ENCODE measurements at regions not wholly inside any gene's neighbourhood (a gene's known extent, or its start where the extent isn't known, plus 50 kb on each side); places are given as distances from the start of the nearest gene placed in this dataset.
A peak's percentile ranks its signal among the peaks of the same experiment; 100 is the strongest.

DNA sequence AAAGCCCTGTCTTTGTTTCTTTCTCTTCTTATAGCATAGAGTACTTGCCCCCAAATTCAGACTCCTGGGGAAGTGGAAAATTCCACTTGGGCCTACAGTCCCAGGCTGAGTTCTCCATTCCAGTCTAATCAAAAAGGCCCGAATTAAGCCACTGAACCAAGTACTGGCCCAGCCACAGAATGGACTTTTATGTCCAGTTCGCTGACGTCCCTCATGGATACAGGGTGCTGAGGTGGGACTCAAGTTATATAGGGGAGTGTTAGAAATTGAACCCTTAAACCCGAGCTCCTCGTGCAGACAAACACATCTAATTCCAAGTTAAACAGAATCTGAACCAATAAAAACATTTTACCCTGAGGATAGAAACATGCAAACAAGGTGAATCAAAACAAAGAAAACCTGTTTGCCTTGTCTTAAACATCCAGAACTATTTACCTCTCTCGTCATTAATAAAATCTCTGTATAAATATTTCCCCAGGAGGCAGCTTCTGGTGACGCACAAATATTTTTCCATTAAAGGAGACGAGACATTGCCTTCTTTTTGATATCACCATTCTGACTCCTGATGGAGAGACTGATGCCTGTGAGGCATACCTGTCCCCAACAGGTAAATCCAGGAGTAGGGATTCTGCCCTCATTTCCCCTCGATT is 136.8 kb upstream of the ARL4C start:
- H3K4me1 ChIP-seq (ENCODE audit: insufficient read depth, low read length), result peaks cover 27% of the 10 kb centered on the region

DNA sequence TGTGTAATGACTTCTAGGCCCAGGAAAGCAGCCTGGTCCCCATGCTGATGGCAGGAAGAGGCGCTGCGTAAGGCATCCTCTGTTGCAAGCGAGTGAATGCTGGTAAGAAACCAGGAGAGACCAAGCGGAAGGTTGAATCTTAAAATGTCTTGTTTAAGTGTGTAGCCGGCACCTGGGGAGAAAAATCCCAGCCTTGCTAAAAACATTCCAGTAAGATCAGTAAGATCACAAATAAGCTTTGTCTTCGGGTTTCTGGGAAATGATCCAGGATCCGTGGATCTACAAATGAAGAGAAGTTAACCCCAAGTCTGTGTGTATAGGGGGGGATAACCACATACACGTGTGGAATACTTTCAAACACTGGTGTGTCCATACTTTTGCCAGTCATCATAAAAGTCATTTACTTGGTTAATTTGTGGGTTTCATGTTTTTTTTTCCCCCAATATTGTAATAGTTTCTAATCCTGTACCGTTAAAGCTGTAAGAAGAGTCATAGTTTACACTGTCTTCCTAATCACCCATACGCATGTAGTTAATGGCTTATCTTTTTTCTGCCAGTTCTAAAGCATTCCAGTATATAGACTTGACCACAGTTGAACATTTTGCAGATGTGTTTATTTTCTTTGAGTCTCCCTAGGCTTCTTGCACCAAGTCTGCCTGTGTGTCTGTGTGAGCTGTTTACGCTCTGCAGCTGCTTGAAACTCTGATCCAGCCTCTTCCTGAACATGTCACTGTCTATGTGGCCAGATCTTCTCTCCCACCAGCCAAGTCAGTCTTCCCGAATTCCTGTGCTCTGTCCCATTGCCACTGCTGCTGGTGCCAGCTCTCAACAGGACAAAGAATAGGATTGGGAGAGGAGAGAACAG is 135.9 kb upstream of the ARL4C start:
- H3K36me3 ChIP-seq (ENCODE audit: insufficient read depth, low read depth, low read length), result no peaks in the 10 kb centered on the region
- H3K9ac ChIP-seq (ENCODE audit: low read depth, low read length), result peak overlapping the region; percentile 63; the same call in 1 of the 2 replicates
- H3K27ac ChIP-seq (ENCODE audit: low read length), result peak overlapping the region; percentile 84
- H3K4me1 ChIP-seq (ENCODE audit: insufficient read depth, low read length), result peaks cover 27% of the 10 kb centered on the region
- peak overlapping the region; percentile 23; the same call in 1 of the 2 replicates for H3K4me3 ChIP-seq (ENCODE audit: low read length)
- no peaks in the 10 kb centered on the region for H3K27me3 ChIP-seq (ENCODE audit: insufficient read depth, low read length)
- H3K9me3 ChIP-seq (ENCODE audit: insufficient read depth, low read depth, low read length), result peaks cover 4% of the 10 kb centered on the region; the same call in 1 of the 2 replicates

More for the DNA sequence above, 136.8 kb upstream of the ARL4C start:
- peaks cover 4% of the 10 kb centered on the region; the same call in 1 of the 2 replicates for H3K9me3 ChIP-seq (ENCODE audit: insufficient read depth, low read depth, low read length)
- no peak overlapping the region; the same call in 1 of the 2 replicates for H3K9ac ChIP-seq (ENCODE audit: low read depth, low read length)
- H3K27ac ChIP-seq (ENCODE audit: low read length), result no peak overlapping the region
- no peak overlapping the region for H3K4me3 ChIP-seq (ENCODE audit: low read length)
- no peaks in the 10 kb centered on the region for H3K27me3 ChIP-seq (ENCODE audit: insufficient read depth, low read length)
- H3K36me3 ChIP-seq (ENCODE audit: insufficient read depth, low read depth, low read length), result no peaks in the 10 kb centered on the region

DNA sequence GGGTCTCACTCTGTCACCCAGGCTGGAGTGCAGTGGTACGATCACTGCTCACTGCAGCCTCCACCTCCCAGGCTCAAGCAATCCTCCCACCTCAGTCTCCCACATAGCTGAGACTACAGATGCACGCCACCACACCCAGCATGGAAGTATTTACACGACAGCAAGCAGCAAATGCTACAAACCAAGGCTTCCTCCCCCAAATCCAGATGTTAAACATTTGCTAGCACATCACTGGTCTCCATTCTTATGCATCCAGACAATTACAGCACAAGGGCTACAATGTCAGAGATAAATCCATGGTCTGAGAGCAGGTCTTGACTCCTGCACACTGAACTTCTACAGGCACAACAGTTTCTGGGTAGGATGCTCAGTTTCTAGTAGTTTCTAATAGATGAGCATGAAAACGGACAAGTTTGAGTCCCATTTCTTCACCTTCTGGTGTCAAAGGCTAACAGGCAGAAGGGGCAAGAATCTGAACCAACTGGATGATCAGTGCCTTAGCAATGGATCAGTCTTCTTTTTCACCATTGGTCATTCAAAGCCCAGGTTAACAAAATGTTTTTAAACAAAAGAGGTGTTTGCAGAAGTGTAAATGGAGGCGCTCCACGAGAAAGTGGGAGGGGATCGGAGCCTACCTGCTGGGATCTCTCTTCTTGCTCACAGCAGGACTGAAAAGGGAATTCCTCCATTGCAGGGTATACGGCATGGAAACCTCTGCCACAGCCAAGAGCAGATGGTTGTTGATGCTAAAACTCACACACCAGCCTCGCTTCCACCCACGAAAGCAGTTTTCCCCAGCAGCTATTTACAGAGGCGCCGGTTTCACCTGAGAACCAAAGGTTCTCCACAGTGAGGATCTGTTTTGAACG is 135.0 kb upstream of the ARL4C start:
- Histone ChIP-seq H3K4me3 (ENCODE audit: low read length) (peak overlapping the region; percentile 23; the same call in 1 of the 2 replicates), H3K27ac (ENCODE audit: low read length) (peak overlapping the region; percentile 84), H3K27me3 (ENCODE audit: insufficient read depth, low read length) (no peaks in the 10 kb centered on the region), H3K36me3 (ENCODE audit: insufficient read depth, low read depth, low read length) (no peaks in the 10 kb centered on the region), H3K4me1 (ENCODE audit: insufficient read depth, low read length) (peaks cover 27% of the 10 kb centered on the region), H3K9ac (ENCODE audit: low read depth, low read length) (peak overlapping the region; percentile 63; the same call in 1 of the 2 replicates), H3K9me3 (ENCODE audit: insufficient read depth, low read depth, low read length) (peaks cover 4% of the 10 kb centered on the region; the same call in 1 of the 2 replicates)

DNA sequence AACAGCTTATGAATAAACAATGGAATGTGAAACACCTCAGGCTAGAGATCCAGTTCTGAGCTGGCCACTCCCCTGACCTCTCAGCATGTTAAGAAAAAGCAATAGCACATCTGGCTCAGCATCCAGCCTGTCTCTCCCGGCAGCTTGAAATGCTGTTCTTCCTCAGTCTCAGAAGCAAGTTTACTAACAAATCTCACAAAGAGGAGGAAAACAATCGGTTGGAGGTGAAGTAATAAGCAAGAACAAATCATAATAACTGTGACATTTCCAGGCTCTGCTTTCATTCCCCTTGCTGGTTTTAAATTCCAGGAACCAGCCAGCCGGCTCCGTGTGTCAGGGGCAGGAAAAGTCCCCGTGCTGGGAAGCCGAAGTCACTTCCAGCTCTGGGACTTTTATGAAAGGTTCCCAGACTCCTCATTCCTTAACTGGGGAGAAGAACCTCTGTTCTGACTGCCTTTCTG is 133.9 kb upstream of the ARL4C start:
- Histone ChIP-seq H3K9me3 (ENCODE audit: insufficient read depth, low read depth, low read length) (no peaks in the 10 kb centered on the region), H3K4me3 (ENCODE audit: low read length) (no peak overlapping the region), H3K27me3 (ENCODE audit: insufficient read depth, low read length) (no peaks in the 10 kb centered on the region), H3K9ac (ENCODE audit: low read depth, low read length) (peak overlapping the region; percentile 17; the same call in 1 of the 2 replicates), H3K27ac (ENCODE audit: low read length) (no peak overlapping the region), H3K36me3 (ENCODE audit: insufficient read depth, low read depth, low read length) (no peaks in the 10 kb centered on the region), H3K4me1 (ENCODE audit: insufficient read depth, low read length) (peaks cover 27% of the 10 kb centered on the region)

DNA sequence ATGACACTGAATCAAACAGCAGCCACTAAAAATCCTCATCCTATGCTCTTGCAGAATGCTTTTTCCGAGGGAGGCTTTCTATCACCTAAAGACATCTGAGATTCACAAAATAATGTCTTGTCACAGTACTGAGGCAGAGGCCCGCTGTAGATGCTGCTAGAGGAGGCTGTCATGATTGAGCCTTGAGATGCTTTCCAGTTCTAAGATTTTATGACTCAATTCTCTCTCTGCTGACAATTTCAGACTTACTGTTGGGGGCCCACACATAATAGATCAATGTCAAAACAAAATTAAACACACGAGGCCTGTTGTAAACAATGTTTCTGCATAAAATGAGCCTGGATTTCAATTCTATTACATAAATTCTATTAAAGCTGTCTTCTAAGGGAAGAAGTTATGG is 132.7 kb upstream of the ARL4C start:
- H3K9me3 ChIP-seq (ENCODE audit: insufficient read depth, low read depth, low read length), result no peaks in the 10 kb centered on the region
- no peaks in the 10 kb centered on the region for H3K27me3 ChIP-seq (ENCODE audit: insufficient read depth, low read length)
- H3K36me3 ChIP-seq (ENCODE audit: insufficient read depth, low read depth, low read length), result no peaks in the 10 kb centered on the region
- H3K27ac ChIP-seq (ENCODE audit: low read length), result no peak overlapping the region
- H3K4me3 ChIP-seq (ENCODE audit: low read length), result no peak overlapping the region
- H3K4me1 ChIP-seq (ENCODE audit: insufficient read depth, low read length), result peaks cover 27% of the 10 kb centered on the region
- H3K9ac ChIP-seq (ENCODE audit: low read depth, low read length), result no peak overlapping the region

DNA sequence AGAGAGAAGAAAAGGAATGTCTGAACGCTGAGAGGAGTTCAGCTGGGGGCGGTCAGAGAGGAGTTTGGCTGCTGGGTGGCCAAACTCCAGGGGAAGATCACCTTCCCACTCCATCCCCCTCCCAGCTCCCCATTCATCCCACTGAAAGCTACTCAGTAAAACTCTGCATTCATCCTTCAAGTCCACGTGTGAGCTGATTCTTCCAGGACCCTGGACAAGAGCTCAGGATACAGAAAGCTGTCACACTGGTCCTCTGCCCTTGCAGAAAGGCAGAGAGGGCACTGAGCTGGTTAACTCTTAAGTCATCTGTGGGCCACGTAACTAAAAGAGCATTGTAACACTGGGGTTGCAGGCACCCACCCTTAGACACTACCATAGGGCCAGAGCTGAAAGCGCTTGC is 132.1 kb upstream of the ARL4C start:
- Histone ChIP-seq H3K36me3 (ENCODE audit: insufficient read depth, low read depth, low read length) (no peaks in the 10 kb centered on the region), H3K27ac (ENCODE audit: low read length) (no peak overlapping the region), H3K9ac (ENCODE audit: low read depth, low read length) (no peak overlapping the region), H3K27me3 (ENCODE audit: insufficient read depth, low read length) (no peaks in the 10 kb centered on the region), H3K9me3 (ENCODE audit: insufficient read depth, low read depth, low read length) (no peaks in the 10 kb centered on the region), H3K4me1 (ENCODE audit: insufficient read depth, low read length) (peaks cover 27% of the 10 kb centered on the region), H3K4me3 (ENCODE audit: low read length) (no peak overlapping the region)

DNA sequence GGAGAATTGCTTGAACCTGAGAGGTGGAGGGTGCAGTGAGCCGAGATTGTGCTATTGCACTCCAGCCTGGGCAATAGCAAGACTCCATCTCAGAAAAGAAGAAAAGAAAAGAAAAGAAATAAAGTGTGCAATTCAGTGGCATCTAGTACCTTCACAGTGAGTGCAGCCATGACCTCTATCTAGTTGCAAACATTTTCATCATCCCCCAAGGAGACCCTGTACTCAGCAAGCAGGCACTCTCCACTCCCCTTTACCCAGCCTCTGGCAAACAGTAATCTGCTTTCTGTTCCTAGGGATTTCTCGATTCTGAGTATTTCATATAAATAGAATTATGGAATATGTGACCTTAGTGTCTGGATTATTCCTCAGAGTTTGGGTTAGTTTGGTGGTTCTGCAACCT is 130.4 kb upstream of the ARL4C start:
- Histone ChIP-seq H3K27ac (ENCODE audit: low read length) (no peak overlapping the region), H3K4me1 (ENCODE audit: insufficient read depth, low read length) (peaks cover 26% of the 10 kb centered on the region), H3K9me3 (ENCODE audit: insufficient read depth, low read depth, low read length) (no peaks in the 10 kb centered on the region), H3K27me3 (ENCODE audit: insufficient read depth, low read length) (no peaks in the 10 kb centered on the region), H3K4me3 (ENCODE audit: low read length) (no peak overlapping the region), H3K9ac (ENCODE audit: low read depth, low read length) (no peak overlapping the region), H3K36me3 (ENCODE audit: insufficient read depth, low read depth, low read length) (no peaks in the 10 kb centered on the region)

DNA sequence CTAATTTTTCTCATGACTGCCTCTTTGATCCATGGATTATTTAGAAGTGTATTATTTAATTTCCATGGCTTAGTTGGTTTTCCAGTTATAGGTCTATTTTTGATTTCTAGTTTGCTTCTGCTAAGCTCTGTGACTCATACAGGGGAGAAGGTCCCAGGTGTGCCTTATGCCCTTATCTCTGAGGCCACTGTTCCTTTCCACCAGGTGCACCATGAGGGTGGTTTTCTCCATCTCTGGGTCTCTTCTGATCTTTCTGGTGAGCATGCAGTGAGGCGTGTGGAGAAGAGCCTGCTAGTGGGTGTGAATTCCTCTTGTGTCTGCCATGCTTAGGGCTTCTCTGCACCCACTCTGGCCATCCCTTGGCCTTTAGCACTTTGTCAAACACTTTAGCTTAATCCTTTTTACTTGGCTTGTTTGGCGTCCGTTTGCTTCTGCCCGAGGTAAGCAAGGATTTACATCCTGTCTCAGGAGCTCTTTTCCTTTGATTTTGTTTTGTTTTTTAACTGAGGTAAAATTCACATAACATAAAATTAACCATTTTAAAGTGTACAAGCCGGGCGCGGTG is 129.8 kb upstream of the ARL4C start:
- Histone ChIP-seq H3K9me3 (ENCODE audit: insufficient read depth, low read depth, low read length) (no peaks in the 10 kb centered on the region), H3K27ac (ENCODE audit: low read length) (no peak overlapping the region), H3K9ac (ENCODE audit: low read depth, low read length) (no peak overlapping the region), H3K36me3 (ENCODE audit: insufficient read depth, low read depth, low read length) (no peaks in the 10 kb centered on the region), H3K4me3 (ENCODE audit: low read length) (no peak overlapping the region), H3K27me3 (ENCODE audit: insufficient read depth, low read length) (no peaks in the 10 kb centered on the region), H3K4me1 (ENCODE audit: insufficient read depth, low read length) (peaks cover 21% of the 10 kb centered on the region)

DNA sequence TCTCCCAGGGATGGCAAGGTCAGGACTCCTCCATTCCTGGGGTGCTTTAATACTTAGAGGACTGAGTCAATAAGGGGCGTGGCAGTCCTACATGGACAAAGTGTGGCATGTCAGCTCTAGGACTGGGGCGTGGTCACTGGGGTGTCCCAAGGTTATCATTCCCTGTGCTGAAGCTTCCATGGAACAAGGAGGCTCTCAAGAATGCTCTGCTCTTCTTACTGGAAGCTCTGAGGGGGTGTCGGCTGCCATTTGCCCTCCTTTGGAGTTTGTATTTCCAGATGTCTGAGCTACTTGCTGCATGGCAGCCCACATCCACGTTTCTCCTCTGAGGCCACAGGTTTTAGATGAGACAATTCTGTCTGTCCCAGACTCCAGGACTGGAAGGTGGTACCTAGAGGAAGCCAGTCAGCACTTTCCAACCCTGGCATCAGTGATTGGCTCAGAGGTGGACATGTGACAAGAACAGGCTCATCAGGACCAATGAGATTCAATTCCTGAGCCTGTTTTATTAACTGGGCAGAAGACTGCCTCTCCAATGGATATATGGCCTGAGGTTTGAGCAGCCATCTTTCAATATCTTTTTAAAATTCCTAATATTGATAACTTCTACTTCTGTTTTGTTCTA is 128.9 kb upstream of the ARL4C start:
- no peak overlapping the region for H3K4me3 ChIP-seq (ENCODE audit: low read length)
- H3K36me3 ChIP-seq (ENCODE audit: insufficient read depth, low read depth, low read length), result no peaks in the 10 kb centered on the region
- H3K4me1 ChIP-seq (ENCODE audit: insufficient read depth, low read length), result peaks cover 14% of the 10 kb centered on the region; the same call in 1 of the 2 replicates
- H3K9me3 ChIP-seq (ENCODE audit: insufficient read depth, low read depth, low read length), result no peaks in the 10 kb centered on the region
- H3K9ac ChIP-seq (ENCODE audit: low read depth, low read length), result no peak overlapping the region
- no peak overlapping the region for H3K27ac ChIP-seq (ENCODE audit: low read length)
- no peaks in the 10 kb centered on the region for H3K27me3 ChIP-seq (ENCODE audit: insufficient read depth, low read length)

DNA sequence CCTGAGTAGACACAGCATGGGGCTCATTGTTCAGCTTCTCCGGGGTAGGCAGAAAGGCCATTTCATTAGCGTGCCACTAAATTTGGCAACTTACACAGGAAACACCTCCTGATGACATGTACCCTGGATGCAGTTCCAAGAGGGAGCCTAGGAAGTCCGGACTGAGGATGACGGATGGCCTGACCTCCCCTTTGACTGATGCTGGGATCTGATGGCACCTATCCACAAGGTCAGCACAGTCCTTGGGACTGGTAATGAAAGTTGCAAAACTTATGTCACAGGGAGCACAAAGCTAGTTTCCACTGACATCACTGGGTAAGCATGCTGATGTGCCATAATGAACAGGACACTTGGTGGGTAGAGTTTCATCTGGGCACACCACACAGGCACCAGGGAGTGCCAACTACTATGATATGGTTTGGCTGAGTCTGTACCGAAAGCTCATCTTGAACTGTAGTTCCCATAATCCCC is 126.7 kb upstream of the ARL4C start:
- H3K36me3 ChIP-seq (ENCODE audit: insufficient read depth, low read depth, low read length), result no peaks in the 10 kb centered on the region
- H3K27me3 ChIP-seq (ENCODE audit: insufficient read depth, low read length), result no peaks in the 10 kb centered on the region
- peaks cover 9% of the 10 kb centered on the region; the same call in 1 of the 2 replicates for H3K4me1 ChIP-seq (ENCODE audit: insufficient read depth, low read length)
- no peak overlapping the region for H3K27ac ChIP-seq (ENCODE audit: low read length)
- no peaks in the 10 kb centered on the region for H3K9me3 ChIP-seq (ENCODE audit: insufficient read depth, low read depth, low read length)
- no peak overlapping the region for H3K9ac ChIP-seq (ENCODE audit: low read depth, low read length)
- H3K4me3 ChIP-seq (ENCODE audit: low read length), result no peak overlapping the region
